Tibial nerve (tissue), 4 donors: ENCODE measurements at regions not wholly inside any gene's neighbourhood (a gene's known extent, or its start where the extent isn't known, plus 50 kb on each side); places are given as distances from the start of the nearest gene placed in this dataset. TPM values are rescaled to one million over a fixed set of nuclear protein-coding genes. Genes with fewer than 3 reads are reported as not detected.

Source experiments
- DNase-seq, 2 donors: peaks; one replicate each; pipeline ENCODE4 v3.0.0-alpha.2; 2019; ENCODE audit warnings: low spot score in 2 of 2
- H3K27ac ChIP-seq, 4 donors: fragments of 200-600 bp; sonication (generic) in 3 of 4; one replicate each; pipeline ENCODE4 v1.5.1; 2017 to 2019; ENCODE audit warnings: mild to moderate bottlenecking in 1 of 4
- H3K27me3 ChIP-seq, 2 donors: fragments of 200-600 bp; sonication (generic) in 1 of 2; one replicate each; pipeline versions ENCODE4 v1.5.1 to v1.6.0; 2017 to 2019
- H3K36me3 ChIP-seq, 3 donors: fragments of 200-600 bp; sonication (generic); one replicate each; pipeline ENCODE4 v1.5.1; 2018 to 2019
- H3K4me1 ChIP-seq, 4 donors: fragments of 200-600 bp; sonication (generic) in 3 of 4; one replicate each; pipeline ENCODE4 v1.5.1; 2017 to 2019
- H3K4me3 ChIP-seq, 4 donors: fragments of 200-600 bp; sonication (generic) in 3 of 4; one replicate each; pipeline ENCODE4 v1.5.1; 2017 to 2019; ENCODE audit warnings: mild to moderate bottlenecking in 1 of 4, moderate library complexity in 1 of 4
- H3K9me3 ChIP-seq, 4 donors: fragments of 200-600 bp; sonication (generic) in 3 of 4; one replicate each; pipeline ENCODE4 v1.5.1; 2017 to 2019
- EP300 ChIP-seq, 2 donors: sonication (generic); formaldehyde crosslinking; IDR thresholded peaks; one replicate each; pipeline ENCODE4 v1.6.1; 2017; ENCODE audit warnings: antibody characterized with exemption in 2 of 2, mild to moderate bottlenecking in 1 of 2
- POLR2A ChIP-seq, 2 donors: fragments of 450-650 bp; IDR thresholded peaks; one replicate each; pipeline ENCODE4 v1.6.1; 2017; ENCODE audit warnings: antibody characterized with exemption in 2 of 2, mild to moderate bottlenecking in 2 of 2, moderate library complexity in 2 of 2
- WGBS, 2 donors: methylation state at CpG; one replicate each; pipeline ENCODE4 v1.1.5; 2018; 5-methylcytosine and 5-hydroxymethylcytosine counted together
- small RNA-seq: library from RNA; depleted of rRNA; stranded (forward); fragments of <200 nt; gene quantifications from one replicate; pipeline ENCODE3, GENCODE V24; 2016
- TF ChIP-seq, protein P1 (sequence below), 5 experiments: fragments of 200-600 bp in 3 of 5; fragments of 450-650 bp in 2 of 5; sonication (generic) in 3 of 5; IDR thresholded peaks; one replicate each; pipeline ENCODE4 v1.5.1; 2016 to 2019; ENCODE audit warnings: antibody characterized with exemption in 5 of 5, mild to moderate bottlenecking in 3 of 5, moderate library complexity in 2 of 5

- DNase-seq, result no peak
- Histone ChIP-seq H3K27me3 (peaks cover 0 to 6% of the 10 kb centered on the region in 2 donors), H3K4me1 (peaks cover 0 to 18% (median 0%) of the 10 kb centered on the region in 4 donors), H3K4me3 (peak overlapping the region; percentile 2 to 57 (median 29)), H3K36me3 (no peaks in the 10 kb centered on the region), H3K9me3 (no peaks in the 10 kb centered on the region), H3K27ac (peak overlapping the region in 3 of 4 donors; percentile 21 to 76 (median 44))
- WGBS, 2 donors, result 3 to 5% methylated on average over 6 of the region's 6 CpGs
- no peak for TF ChIP-seq EP300 (IDR thresholded peaks at IDR 0.05)
- TF ChIP-seq, protein P1, sequence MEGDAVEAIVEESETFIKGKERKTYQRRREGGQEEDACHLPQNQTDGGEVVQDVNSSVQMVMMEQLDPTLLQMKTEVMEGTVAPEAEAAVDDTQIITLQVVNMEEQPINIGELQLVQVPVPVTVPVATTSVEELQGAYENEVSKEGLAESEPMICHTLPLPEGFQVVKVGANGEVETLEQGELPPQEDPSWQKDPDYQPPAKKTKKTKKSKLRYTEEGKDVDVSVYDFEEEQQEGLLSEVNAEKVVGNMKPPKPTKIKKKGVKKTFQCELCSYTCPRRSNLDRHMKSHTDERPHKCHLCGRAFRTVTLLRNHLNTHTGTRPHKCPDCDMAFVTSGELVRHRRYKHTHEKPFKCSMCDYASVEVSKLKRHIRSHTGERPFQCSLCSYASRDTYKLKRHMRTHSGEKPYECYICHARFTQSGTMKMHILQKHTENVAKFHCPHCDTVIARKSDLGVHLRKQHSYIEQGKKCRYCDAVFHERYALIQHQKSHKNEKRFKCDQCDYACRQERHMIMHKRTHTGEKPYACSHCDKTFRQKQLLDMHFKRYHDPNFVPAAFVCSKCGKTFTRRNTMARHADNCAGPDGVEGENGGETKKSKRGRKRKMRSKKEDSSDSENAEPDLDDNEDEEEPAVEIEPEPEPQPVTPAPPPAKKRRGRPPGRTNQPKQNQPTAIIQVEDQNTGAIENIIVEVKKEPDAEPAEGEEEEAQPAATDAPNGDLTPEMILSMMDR (IDR thresholded peaks at IDR 0.05), result no peak
- TF ChIP-seq POLR2A (IDR thresholded peaks at IDR 0.05), result no peak
These were observed 52.9 kb upstream of the BTN3A2 start for GRCh38 chr6:26312096-26312463.

DNA sequence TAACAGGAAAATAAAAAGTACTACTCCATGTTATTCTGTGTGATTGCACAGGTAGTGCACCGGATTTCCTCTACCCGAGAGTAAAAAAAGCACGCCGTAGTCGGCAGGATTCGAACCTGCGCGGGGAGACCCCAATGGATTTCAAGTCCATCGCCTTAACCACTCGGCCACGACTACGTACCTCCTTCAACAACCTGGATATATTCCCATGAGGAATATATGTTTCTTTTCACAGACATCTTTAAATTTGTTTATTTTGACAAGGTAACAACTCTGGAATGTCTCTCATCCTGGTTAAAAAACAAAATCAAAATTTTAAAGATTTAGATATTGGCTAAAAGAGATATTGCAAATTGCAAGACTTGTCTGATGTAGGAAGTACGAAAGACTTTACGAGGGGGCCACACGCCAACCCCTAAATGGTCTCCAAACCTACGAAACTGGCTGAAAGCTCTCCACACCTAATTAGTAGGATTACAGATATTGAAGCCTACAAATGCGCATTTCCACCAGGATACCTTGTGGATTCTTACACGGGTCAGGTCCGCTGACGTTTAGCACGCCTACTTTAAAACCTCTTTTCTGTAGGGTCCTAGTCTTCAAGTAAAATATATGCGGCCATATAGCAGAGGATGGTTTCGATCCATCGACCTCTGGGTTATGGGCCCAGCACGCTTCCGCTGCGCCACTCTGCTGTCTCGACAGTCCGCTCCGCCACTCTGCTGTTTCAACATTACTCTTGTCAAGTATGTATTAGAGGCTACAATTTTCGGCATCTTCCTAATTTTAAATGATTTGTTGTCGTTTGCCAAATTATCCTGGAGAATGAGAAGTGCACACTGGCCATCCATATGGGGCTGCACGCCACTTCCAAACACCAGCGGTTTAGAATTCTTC, 52.2 kb upstream of the BTN3A2 start:
- Histone ChIP-seq H3K27me3 (peaks cover 0 to 13% of the 10 kb centered on the region in 2 donors), H3K4me3 (peak overlapping the region; percentile 21 to 57 (median 38)), H3K27ac (peak overlapping the region; percentile 21 to 76 (median 44)), H3K4me1 (peaks cover 0 to 18% (median 0%) of the 10 kb centered on the region in 4 donors), H3K9me3 (no peaks in the 10 kb centered on the region), H3K36me3 (no peaks in the 10 kb centered on the region)
- 1 to 2% methylated on average over 34 of the region's 34 CpGs for WGBS, 2 donors
- DNase-seq, result peak; percentile 76 to 94
- peak in 1 of 2 donors; percentile 63 for TF ChIP-seq EP300 (IDR thresholded peaks at IDR 0.05)
- TF ChIP-seq, protein P1 (IDR thresholded peaks at IDR 0.05), result no peak

Small RNA genes lying in the stretch of these regions (small RNA-seq; reads per million reads assigned to genes)
- gene AL031777.2, result not detected
- not detected for gene HIST1H2AD
- not detected for gene HIST1H2APS3
- gene HIST1H4G, result not detected
- gene LARP1P1, result not detected
